ENCODE measurements at regions not wholly inside any gene's neighbourhood (a gene's known extent, or its start where the extent isn't known, plus 50 kb on each side); places are given as distances from the start of the nearest gene placed in this dataset.

GRCh38 chr21:26691416-26691815 is 118.3 kb upstream of the CYYR1 start:
- in situ Hi-C loops (cut with MboI), result no loop called here
- Histone ChIP-seq H4K20me1 (ENCODE audit: control insufficient read depth, insufficient read depth) (no peaks in the 10 kb centered on the region), H3K27me3 (replicated peaks in 1 of 2; ENCODE audit: control insufficient read depth in 2 of 2, insufficient read depth in 2 of 2, low read length in 1 of 2) (no peaks in the 10 kb centered on the region), H3K79me2 (ENCODE audit: control insufficient read depth, insufficient read depth, low read length) (no peaks in the 10 kb centered on the region), H2AFZ (ENCODE audit: control insufficient read depth, low read depth, low read length) (no peak overlapping the region), H3K36me3 (ENCODE audit: control insufficient read depth in 2 of 2, insufficient read depth in 2 of 2, low read length in 1 of 2) (no peaks in the 10 kb centered on the region), H3K9ac (ENCODE audit: control insufficient read depth, insufficient read depth, low read length) (no peak overlapping the region), H3K4me1 (ENCODE audit: control insufficient read depth, insufficient read depth, low read length) (no peaks in the 10 kb centered on the region), H3K4me3 (no peak overlapping the region), H3K4me2 (ENCODE audit: control insufficient read depth, insufficient read depth) (no peak overlapping the region), H3K27ac (ENCODE audit: control insufficient read depth, insufficient read depth) (no peak overlapping the region), H3K9me3 (replicated peaks; ENCODE audit: control insufficient read depth, insufficient read depth, low read length) (no peaks in the 10 kb centered on the region)
- DNase-seq (ENCODE audit: low read depth, low spot score) (no peak), ATAC-seq (no peak), FAIRE-seq (no peak)
- CTCF ChIA-PET, result no interaction called here
- no TSS peak for BruUV-seq (replicated peaks)
- intact Hi-C loops (cut with micrococcal nuclease; ENCODE audit: unreplicated experiment), result no loop called here
- RAD21 ChIA-PET (ENCODE audit: unreplicated experiment), result no interaction called here
- POLR2A ChIA-PET, result no interaction called here
- WGBS (ENCODE audit: insufficient coverage, insufficient replicate concordance, low lambda C conversion rate, missing lambda C conversion rate), result 3% methylated on average over 2 of the region's 2 CpGs
- SMC1A ChIA-PET (ENCODE audit: uncharacterized antibody, unreplicated experiment), result interaction anchor here (0.6 kb wide), 1 partner anchor 669 kb away, joined by 3 read pairs; no protein-coding TSS in a partner anchor
- TF ChIP-seq SRF (IDR thresholded peaks at IDR 0.05; ENCODE audit: low read depth in 2 of 2, low read length in 2 of 2) (no peak), KDM1A (IDR thresholded peaks at IDR 0.05; ENCODE audit: borderline replicate concordance) (no peak), NFYA (IDR thresholded peaks at IDR 0.05; ENCODE audit: borderline replicate concordance, low read depth, low read length) (no peak), MYC (IDR thresholded peaks at IDR 0.05; ENCODE audit: insufficient read depth, insufficient read length, insufficient replicate concordance, low read length, severe bottlenecking) (no peak), BCL3 (IDR thresholded peaks at IDR 0.05; ENCODE audit: borderline replicate concordance, insufficient read depth, low read depth, low read length, poor library complexity, severe bottlenecking) (no peak), MEF2A (IDR thresholded peaks at IDR 0.05; ENCODE audit: insufficient read depth, low read depth, low read length) (no peak), MAX (IDR thresholded peaks at IDR 0.05; ENCODE audit: low read depth, low read length) (no peak), USF2 (IDR thresholded peaks at IDR 0.05; ENCODE audit: borderline replicate concordance, low read depth, low read length) (no peak), CBFB (IDR thresholded peaks at IDR 0.05; ENCODE audit: low read depth) (no peak), RCOR1 (conservative IDR thresholded peaks at IDR 0.05; ENCODE audit: low read depth, low read length) (no peak), ELK1 (IDR thresholded peaks at IDR 0.05; ENCODE audit: low read depth, low read length) (no peak), PKNOX1 (IDR thresholded peaks at IDR 0.05) (no peak), CTCF (IDR thresholded peaks at IDR 0.05 in 2 of 3, conservative IDR thresholded peaks at IDR 0.05 in 1 of 3; ENCODE audit: control insufficient read depth in 2 of 3, extremely low read depth in 1 of 3, insufficient read depth in 1 of 3, low read depth in 3 of 3, low read length in 3 of 3) (no peak), POU2F2 (IDR thresholded peaks at IDR 0.05; ENCODE audit: borderline replicate concordance, low read depth, low read length) (no peak), IKZF2 (IDR thresholded peaks at IDR 0.05) (no peak), ZBTB33 (IDR thresholded peaks at IDR 0.05) (no peak)

Measured in GM12878 (cell line).